Stomach (tissue), 4 donors: ENCODE measurements at regions not wholly inside any gene's neighbourhood (a gene's known extent, or its start where the extent isn't known, plus 50 kb on each side); places are given as distances from the start of the nearest gene placed in this dataset.

ENCODE experiments used
- EP300 ChIP-seq: sonication (generic); formaldehyde crosslinking; IDR thresholded peaks from one replicate; pipeline ENCODE4 v1.6.1; 2017; ENCODE audit warnings: antibody characterized with exemption
- POLR2A ChIP-seq, 4 donors: fragments of 450-650 bp; IDR thresholded peaks; one replicate each; pipeline ENCODE4 v1.6.1; 2016; ENCODE audit warnings: antibody characterized with exemption in 4 of 4, control low read depth in 2 of 4, mild to moderate bottlenecking in 1 of 4, moderate library complexity in 1 of 4
- POLR2AphosphoS5 ChIP-seq, 3 donors: sonication (generic); formaldehyde crosslinking; IDR thresholded peaks; one replicate each; pipeline ENCODE4 v1.6.1; 2016; ENCODE audit warnings: antibody characterized with exemption in 3 of 3
- TF ChIP-seq, protein P1 (sequence below), 7 experiments: fragments of 450-650 bp in 4 of 7; fragments of 200-600 bp in 3 of 7; sonication (generic) in 3 of 7; IDR thresholded peaks; one replicate each; pipeline ENCODE4 v1.5.1; 2016 to 2019; ENCODE audit warnings: antibody characterized with exemption in 7 of 7, control low read depth in 2 of 7, mild to moderate bottlenecking in 1 of 7

DNA sequence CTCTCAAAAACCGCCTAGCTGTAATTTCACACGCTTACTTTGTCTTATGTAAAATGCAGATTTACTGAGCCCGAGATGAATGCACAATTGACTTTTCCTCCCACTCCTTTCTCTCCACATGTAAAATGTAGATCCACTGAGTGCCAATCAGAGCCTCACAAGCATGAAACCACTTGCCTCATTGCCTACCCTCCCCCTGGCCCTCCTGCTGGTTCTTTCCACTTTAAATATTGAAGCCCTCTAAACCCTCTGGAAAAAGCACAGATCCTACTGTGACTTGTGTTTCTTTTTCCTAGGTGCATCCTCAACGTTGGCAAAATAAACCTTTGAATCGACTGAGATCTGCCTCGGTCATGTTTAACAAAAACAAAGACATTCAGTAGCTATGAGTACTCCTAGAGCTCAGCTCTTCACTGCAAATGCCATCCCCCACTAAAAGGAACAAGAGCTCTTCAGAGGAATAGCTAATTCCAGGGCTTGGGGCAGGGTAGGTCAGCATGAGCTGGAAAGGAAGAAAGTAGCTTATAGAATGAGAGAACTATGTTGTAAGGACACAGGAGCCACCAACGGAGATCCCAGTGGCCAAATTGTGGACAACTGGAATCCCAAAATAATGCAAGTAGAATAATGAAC lies 365.5 kb upstream of the RUNX1 start:
- TF ChIP-seq EP300 (no peak), POLR2A (IDR thresholded peaks at IDR 0.05) (no peak), POLR2AphosphoS5 (IDR thresholded peaks at IDR 0.05) (no peak)
- TF ChIP-seq, protein P1, sequence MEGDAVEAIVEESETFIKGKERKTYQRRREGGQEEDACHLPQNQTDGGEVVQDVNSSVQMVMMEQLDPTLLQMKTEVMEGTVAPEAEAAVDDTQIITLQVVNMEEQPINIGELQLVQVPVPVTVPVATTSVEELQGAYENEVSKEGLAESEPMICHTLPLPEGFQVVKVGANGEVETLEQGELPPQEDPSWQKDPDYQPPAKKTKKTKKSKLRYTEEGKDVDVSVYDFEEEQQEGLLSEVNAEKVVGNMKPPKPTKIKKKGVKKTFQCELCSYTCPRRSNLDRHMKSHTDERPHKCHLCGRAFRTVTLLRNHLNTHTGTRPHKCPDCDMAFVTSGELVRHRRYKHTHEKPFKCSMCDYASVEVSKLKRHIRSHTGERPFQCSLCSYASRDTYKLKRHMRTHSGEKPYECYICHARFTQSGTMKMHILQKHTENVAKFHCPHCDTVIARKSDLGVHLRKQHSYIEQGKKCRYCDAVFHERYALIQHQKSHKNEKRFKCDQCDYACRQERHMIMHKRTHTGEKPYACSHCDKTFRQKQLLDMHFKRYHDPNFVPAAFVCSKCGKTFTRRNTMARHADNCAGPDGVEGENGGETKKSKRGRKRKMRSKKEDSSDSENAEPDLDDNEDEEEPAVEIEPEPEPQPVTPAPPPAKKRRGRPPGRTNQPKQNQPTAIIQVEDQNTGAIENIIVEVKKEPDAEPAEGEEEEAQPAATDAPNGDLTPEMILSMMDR (IDR thresholded peaks at IDR 0.05), result no peak
